Breast epithelium (tissue), 3 donors: ENCODE measurements at regions not wholly inside any gene's neighbourhood (a gene's known extent, or its start where the extent isn't known, plus 50 kb on each side); places are given as distances from the start of the nearest gene placed in this dataset.

Source experiments
- POLR2A ChIP-seq: fragments of 450-650 bp; IDR thresholded peaks from one replicate; pipeline ENCODE4 v1.6.1; 2016; ENCODE audit warnings: antibody characterized with exemption, mild to moderate bottlenecking, moderate library complexity
- TF ChIP-seq, protein P1 (sequence below), 3 donors: fragments of 450-650 bp; IDR thresholded peaks; one replicate each; pipeline ENCODE4 v1.5.1; 2016 to 2017; ENCODE audit warnings: antibody characterized with exemption in 3 of 3, mild to moderate bottlenecking in 3 of 3, moderate library complexity in 3 of 3

DNA sequence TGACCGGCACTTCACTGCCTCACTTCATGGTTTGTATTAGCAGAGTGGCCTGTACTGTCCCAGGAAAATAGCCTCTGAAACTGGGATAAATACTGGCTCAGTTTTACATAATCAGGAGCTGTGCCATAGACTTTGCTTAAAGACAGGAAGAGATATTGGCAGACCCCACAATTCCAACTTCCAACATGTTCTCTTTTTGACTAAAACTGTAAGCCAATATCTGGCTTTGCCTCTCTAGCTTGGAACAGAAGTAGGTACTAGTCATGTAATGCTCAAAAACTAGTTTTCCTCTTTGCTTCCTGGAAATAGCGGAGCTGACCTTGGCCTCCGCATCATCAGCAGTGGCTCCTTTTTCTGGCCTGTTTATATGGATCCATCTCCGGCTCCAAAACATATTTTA is 276.9 kb downstream of the CDH9 start:
- TF ChIP-seq, protein P1, sequence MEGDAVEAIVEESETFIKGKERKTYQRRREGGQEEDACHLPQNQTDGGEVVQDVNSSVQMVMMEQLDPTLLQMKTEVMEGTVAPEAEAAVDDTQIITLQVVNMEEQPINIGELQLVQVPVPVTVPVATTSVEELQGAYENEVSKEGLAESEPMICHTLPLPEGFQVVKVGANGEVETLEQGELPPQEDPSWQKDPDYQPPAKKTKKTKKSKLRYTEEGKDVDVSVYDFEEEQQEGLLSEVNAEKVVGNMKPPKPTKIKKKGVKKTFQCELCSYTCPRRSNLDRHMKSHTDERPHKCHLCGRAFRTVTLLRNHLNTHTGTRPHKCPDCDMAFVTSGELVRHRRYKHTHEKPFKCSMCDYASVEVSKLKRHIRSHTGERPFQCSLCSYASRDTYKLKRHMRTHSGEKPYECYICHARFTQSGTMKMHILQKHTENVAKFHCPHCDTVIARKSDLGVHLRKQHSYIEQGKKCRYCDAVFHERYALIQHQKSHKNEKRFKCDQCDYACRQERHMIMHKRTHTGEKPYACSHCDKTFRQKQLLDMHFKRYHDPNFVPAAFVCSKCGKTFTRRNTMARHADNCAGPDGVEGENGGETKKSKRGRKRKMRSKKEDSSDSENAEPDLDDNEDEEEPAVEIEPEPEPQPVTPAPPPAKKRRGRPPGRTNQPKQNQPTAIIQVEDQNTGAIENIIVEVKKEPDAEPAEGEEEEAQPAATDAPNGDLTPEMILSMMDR (IDR thresholded peaks at IDR 0.05) = no peak
- TF ChIP-seq POLR2A = no peak
